SIG-M5 treated with dmso at 0.1 percent for 504 hours (cell line): ENCODE measurements at regions not wholly inside any gene's neighbourhood (a gene's known extent, or its start where the extent isn't known, plus 50 kb on each side); places are given as distances from the start of the nearest gene placed in this dataset.
A peak's percentile ranks its signal among the peaks of the same experiment; 100 is the strongest.

ENCODE experiments used
- DNase-seq: peaks from one replicate; lab custom pipeline; 2025; ENCODE audit not compliant: unreplicated experiment; lab: John Stamatoyannopoulos, UW

- no peak for DNase-seq
These were observed 648.7 kb downstream of the KCNA4 start for GRCh38 chr11:29368126-29368525.

- no peak for DNase-seq
These were observed 652.8 kb downstream of the KCNA4 start for GRCh38 chr11:29364006-29364405.

- no peak for DNase-seq
These were observed 655.5 kb downstream of the KCNA4 start for GRCh38 chr11:29361369-29361768.

- DNase-seq: no peak
These were observed 663.0 kb downstream of the KCNA4 start for GRCh38 chr11:29353833-29354232.

GRCh38 chr11:29352273-29352795 is 664.5 kb downstream of the KCNA4 start:
- DNase-seq: no peak

- no peak for DNase-seq
These were observed 665.4 kb downstream of the KCNA4 start for GRCh38 chr11:29351301-29351873.

GRCh38 chr11:29343465-29344333 is 673.1 kb downstream of the KCNA4 start:
- DNase-seq: peak; percentile 13

GRCh38 chr11:29336727-29337575 is 679.9 kb downstream of the KCNA4 start:
- DNase-seq: no peak

GRCh38 chr11:29334776-29335130 is 682.1 kb downstream of the KCNA4 start:
- DNase-seq: no peak

GRCh38 chr11:29333993-29334775 is 682.6 kb downstream of the KCNA4 start:
- DNase-seq: peak; percentile 30

GRCh38 chr11:29331451-29332010 is 685.3 kb downstream of the KCNA4 start:
- DNase-seq: no peak

GRCh38 chr11:29328961-29329441 is 687.8 kb downstream of the KCNA4 start:
- DNase-seq: peak; percentile 22

- DNase-seq: no peak
These were observed 688.9 kb downstream of the KCNA4 start for GRCh38 chr11:29327891-29328290.

GRCh38 chr11:29326757-29327156 is 690.1 kb downstream of the KCNA4 start:
- DNase-seq: no peak

GRCh38 chr11:29324328-29324727 is 692.5 kb downstream of the KCNA4 start:
- DNase-seq: no peak

- no peak for DNase-seq
These were observed 695.3 kb downstream of the KCNA4 start for GRCh38 chr11:29321293-29322132.

GRCh38 chr11:29320196-29320595 is 696.6 kb downstream of the KCNA4 start:
- DNase-seq: no peak

- DNase-seq: no peak
These were observed 697.6 kb downstream of the KCNA4 start for GRCh38 chr11:29319210-29319609.

GRCh38 chr11:29318134-29318845 is 698.5 kb downstream of the KCNA4 start:
- DNase-seq: no peak
